Left ventricle myocardium inferior (tissue), 1 donor: ENCODE measurements at regions not wholly inside any gene's neighbourhood (a gene's known extent, or its start where the extent isn't known, plus 50 kb on each side); places are given as distances from the start of the nearest gene placed in this dataset.

ENCODE experiments used
- DNase-seq: peaks from one replicate; pipeline ENCODE4 v3.0.0-alpha.2; 2020
- H3K27ac ChIP-seq: fragments of 200-600 bp; replicated peaks from 2 replicates; pipeline ENCODE4 v1.8.0; 2021
- H3K27me3 ChIP-seq: fragments of 200-600 bp; 2 replicates; pipeline ENCODE4 v1.8.0; 2021; ENCODE audit warnings: low read depth
- H3K36me3 ChIP-seq: fragments of 200-600 bp; 2 replicates; pipeline ENCODE4 v1.8.0; 2021
- H3K4me1 ChIP-seq: fragments of 200-600 bp; 2 replicates; pipeline ENCODE4 v1.8.0; 2021
- H3K4me3 ChIP-seq: fragments of 200-600 bp; 2 replicates; pipeline ENCODE4 v1.8.0; 2021; ENCODE audit warnings: mild to moderate bottlenecking, moderate library complexity
- H3K9me3 ChIP-seq: fragments of 200-600 bp; replicated peaks from 2 replicates; pipeline ENCODE4 v1.8.0; 2021
- intact Hi-C: fragments of 100-400 bp; cut with micrococcal nuclease; formaldehyde crosslinking; loops from one replicate; pipeline ENCODE4 v1.11.0; 2022
- TF ChIP-seq, protein P1 (sequence below): fragments of 200-600 bp; IDR thresholded peaks from 2 replicates; pipeline ENCODE4 v1.8.0; 2021; ENCODE audit warnings: antibody characterized with exemption, mild to moderate bottlenecking, borderline replicate concordance
- donor health status: DM: no; HTN: yes; CAD: no; lungs with severe emphysema.

DNA sequence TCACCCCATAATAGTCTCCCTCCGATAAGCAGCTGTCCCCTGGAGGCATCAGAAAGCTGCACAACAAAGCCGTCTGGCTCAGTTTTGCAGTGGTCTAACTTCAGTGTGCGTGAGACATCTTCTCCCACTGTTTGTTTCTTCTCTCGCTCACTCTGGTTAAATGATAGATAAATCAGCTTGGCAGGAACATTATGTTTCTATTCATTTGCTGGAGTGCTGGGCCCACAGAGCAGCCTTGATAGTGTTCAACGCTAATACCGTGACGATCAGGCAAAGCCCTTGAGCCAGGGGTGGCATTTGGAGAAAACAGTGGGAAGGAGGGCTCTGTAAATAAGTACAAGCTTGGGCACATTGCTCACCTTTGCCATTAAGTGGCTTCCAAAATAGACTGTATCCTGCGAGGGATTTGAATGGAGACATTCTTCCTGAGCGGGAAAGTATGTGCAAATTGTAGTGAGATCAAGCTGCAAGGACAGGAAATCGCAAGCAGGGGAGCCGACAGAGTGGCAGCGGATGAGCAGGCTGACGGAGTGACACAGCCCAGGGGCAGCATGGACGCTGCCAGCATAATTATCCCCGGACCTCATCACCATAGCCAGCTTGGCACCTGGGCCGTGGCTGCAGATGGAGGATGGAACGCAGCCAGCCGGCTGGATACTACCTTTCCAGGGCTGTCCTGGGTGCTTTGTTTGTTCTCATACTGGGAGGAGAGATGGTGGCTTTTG, 256.8 kb upstream of the FZD8 start:
- Histone ChIP-seq H3K27ac (peak overlapping the region; percentile 72), H3K4me3 (peak overlapping the region; percentile 31), H3K36me3 (no peaks in the 10 kb centered on the region), H3K9me3 (peaks cover 6% of the 10 kb centered on the region), H3K27me3 (no peaks in the 10 kb centered on the region), H3K4me1 (no peaks in the 10 kb centered on the region)
- peak; percentile 45 for DNase-seq
- intact Hi-C loops, result no loop called here
- TF ChIP-seq, protein P1, sequence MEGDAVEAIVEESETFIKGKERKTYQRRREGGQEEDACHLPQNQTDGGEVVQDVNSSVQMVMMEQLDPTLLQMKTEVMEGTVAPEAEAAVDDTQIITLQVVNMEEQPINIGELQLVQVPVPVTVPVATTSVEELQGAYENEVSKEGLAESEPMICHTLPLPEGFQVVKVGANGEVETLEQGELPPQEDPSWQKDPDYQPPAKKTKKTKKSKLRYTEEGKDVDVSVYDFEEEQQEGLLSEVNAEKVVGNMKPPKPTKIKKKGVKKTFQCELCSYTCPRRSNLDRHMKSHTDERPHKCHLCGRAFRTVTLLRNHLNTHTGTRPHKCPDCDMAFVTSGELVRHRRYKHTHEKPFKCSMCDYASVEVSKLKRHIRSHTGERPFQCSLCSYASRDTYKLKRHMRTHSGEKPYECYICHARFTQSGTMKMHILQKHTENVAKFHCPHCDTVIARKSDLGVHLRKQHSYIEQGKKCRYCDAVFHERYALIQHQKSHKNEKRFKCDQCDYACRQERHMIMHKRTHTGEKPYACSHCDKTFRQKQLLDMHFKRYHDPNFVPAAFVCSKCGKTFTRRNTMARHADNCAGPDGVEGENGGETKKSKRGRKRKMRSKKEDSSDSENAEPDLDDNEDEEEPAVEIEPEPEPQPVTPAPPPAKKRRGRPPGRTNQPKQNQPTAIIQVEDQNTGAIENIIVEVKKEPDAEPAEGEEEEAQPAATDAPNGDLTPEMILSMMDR, result no peak

DNA sequence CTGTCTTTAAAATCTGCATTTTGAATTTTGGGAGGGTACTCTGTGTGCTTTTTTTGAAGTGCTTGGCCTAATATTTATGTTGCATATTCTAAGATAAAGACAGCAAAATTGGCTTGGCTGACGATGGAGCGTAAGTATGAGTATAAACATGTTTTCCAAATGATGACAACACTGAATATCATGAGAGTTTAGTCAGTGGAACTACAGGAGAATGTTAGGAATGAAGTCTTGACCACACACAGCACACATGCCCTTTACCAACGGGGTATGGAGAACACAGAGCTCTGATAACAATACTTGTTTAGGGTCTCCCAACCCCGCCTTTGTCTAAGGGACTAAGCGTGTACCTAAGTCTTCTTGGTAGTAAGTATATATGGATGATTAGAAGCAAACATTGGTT, 253.9 kb upstream of the FZD8 start:
- Histone ChIP-seq H3K4me3 (no peak overlapping the region), H3K27ac (no peak overlapping the region), H3K36me3 (no peaks in the 10 kb centered on the region), H3K9me3 (peaks cover 9% of the 10 kb centered on the region), H3K4me1 (no peaks in the 10 kb centered on the region), H3K27me3 (no peaks in the 10 kb centered on the region)
- no peak for DNase-seq
- TF ChIP-seq, protein P1, result no peak
- intact Hi-C loops, result no loop called here

DNA sequence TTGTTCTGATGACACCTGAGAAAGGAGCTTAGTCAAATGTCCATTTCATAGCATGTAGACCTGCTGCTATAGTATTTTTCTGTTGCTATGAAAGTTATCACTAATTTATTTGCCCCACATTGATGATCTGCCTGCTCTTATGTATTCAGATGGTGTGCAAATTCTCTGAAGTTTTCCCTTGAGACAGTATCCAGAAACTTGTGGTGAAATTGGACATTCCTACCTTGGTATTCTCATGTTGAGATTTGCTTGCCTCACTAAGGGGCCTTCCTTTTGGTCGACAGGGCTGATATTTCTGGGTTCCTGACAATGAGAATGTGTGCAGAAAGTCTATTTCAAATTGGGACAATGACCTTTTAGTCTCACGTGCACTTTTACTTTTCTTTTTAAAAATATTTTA, 253.2 kb upstream of the FZD8 start:
- no peak for DNase-seq
- TF ChIP-seq, protein P1, result no peak
- Histone ChIP-seq H3K27ac (no peak overlapping the region), H3K36me3 (no peaks in the 10 kb centered on the region), H3K9me3 (peaks cover 9% of the 10 kb centered on the region), H3K4me1 (no peaks in the 10 kb centered on the region), H3K4me3 (no peak overlapping the region), H3K27me3 (no peaks in the 10 kb centered on the region)
- intact Hi-C loops, result no loop called here

DNA sequence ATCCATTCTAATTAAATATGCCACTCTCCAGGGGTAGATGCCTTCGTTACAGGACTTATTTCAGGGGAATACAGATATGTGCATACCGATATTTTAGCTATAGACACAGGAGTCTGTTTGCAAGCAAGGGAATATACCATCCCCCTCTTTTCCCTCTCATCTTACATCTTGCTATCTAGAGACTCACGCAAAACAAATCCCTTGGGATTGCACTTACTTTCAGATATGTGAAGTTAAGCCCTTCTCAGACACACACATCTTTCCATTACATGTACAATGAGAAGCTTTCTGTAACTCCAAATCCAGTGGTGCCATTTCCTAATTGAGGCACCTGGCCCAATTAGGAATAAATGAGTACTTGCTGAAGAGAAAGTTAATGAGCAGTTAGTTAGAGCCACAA, 250.4 kb upstream of the FZD8 start:
- intact Hi-C loops, result no loop called here
- Histone ChIP-seq H3K9me3 (peaks cover 9% of the 10 kb centered on the region), H3K4me1 (no peaks in the 10 kb centered on the region), H3K27me3 (no peaks in the 10 kb centered on the region), H3K36me3 (no peaks in the 10 kb centered on the region), H3K27ac (no peak overlapping the region), H3K4me3 (no peak overlapping the region)
- TF ChIP-seq, protein P1, result no peak
- DNase-seq, result no peak

DNA sequence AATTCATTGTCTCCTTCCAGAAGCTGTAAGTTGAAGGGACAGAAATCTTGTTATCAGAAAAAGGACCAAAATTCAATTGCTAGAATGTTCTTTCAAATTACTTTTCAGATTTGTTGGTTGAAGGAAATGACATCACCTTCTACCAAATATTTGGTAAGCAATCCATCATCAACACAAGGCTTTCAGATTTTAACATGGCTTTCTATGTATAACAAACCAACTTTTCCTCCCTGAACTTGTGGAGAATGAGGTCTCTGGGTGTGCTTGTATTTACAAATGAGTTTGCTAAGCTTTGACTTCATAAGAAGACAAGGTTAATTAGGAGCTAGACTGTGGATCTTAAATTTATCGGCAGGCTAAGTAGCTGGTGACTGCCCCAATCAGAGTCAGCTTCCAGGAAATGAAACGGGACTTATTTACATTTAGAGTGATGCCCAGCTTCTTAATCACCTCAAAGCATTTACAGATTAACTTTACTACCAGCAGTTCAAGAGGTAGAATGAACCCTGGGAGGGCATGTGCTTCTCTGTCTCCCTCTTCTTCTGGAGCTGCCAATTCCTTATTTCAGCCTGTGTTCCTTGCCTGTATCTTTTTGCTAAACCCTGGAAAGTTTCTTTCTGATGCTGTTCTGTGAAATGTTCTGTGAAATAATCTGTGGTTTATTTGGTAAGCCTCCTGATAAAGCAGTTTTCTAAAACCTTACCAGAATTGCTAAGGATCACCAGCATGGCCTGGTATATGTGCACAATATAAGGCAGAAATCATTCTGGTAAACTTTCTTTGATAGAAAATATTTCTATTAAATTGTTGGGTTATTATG, 248.8 kb upstream of the FZD8 start:
- no peak for DNase-seq
- Histone ChIP-seq H3K27me3 (no peaks in the 10 kb centered on the region), H3K9me3 (peaks cover 9% of the 10 kb centered on the region), H3K4me3 (no peak overlapping the region), H3K4me1 (no peaks in the 10 kb centered on the region), H3K36me3 (no peaks in the 10 kb centered on the region), H3K27ac (no peak overlapping the region)
- intact Hi-C loops, result no loop called here
- TF ChIP-seq, protein P1, result no peak
